ENCODE measurements at regions not wholly inside any gene's neighbourhood (a gene's known extent, or its start where the extent isn't known, plus 50 kb on each side); places are given as distances from the start of the nearest gene placed in this dataset.

DNA sequence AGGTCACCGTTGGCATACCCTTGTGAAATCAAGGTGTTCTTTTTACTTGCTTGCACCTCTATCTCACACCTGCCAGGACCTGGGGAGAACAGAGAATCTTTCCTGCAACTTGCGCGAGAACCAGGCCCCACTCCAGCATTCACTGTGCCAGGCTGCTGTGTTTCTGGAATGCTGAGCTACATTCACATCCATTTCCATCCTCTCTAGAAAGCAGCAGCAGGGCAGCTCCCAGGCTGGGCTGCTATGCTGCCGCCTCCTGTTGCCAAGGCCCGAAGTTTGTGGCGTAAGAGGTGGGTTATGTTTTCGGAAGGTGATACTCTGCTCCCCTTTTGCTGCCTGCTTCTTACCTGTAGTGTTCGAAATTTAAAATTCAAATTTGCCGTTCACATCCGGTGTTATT, 464.1 kb downstream of the KLF5 start:
- intact Hi-C loops (cut with micrococcal nuclease), result no loop called here
- Histone ChIP-seq H3K36me3 (replicated peaks in 1 of 2; ENCODE audit: control insufficient read depth in 1 of 2, insufficient read depth in 2 of 2, low read length in 2 of 2) (no peaks in the 10 kb centered on the region), H4K20me1 (ENCODE audit: insufficient read depth, low read length) (no peaks in the 10 kb centered on the region), H3K4me2 (replicated peaks; ENCODE audit: extremely low read depth, low read length, poor library complexity, severe bottlenecking) (no peak overlapping the region), H3K9me3 (replicated peaks in 1 of 2; ENCODE audit: control insufficient read depth in 1 of 2, insufficient read depth in 1 of 2, low read length in 2 of 2) (peaks cover 0 to 4% of the 10 kb centered on the region in 2 donors), H3K4me1 (ENCODE audit: control insufficient read depth in 1 of 2, insufficient read depth in 2 of 2, low read length in 2 of 2) (no peaks in the 10 kb centered on the region), H2AFZ (ENCODE audit: insufficient read depth, low read depth, low read length, poor library complexity, severe bottlenecking) (no peak overlapping the region), H3K9ac (ENCODE audit: insufficient read depth, low read length, poor library complexity, severe bottlenecking) (no peak overlapping the region), H3K27me3 (ENCODE audit: control insufficient read depth in 2 of 2, insufficient read depth in 2 of 2, low read length in 2 of 2) (no peaks in the 10 kb centered on the region), H3K27ac (ENCODE audit: low read depth in 1 of 2, low read length in 2 of 2) (no peak overlapping the region), H3K4me3 (replicated peaks in 1 of 3; ENCODE audit: low read depth in 2 of 3, low read length in 3 of 3) (no peak overlapping the region), H3K79me2 (ENCODE audit: insufficient read depth, low read length) (no peaks in the 10 kb centered on the region)
- Mint-ChIP-seq H3K27ac (no peak overlapping the region), H3K27me3 (ENCODE audit: low read depth in 3 of 3) (peaks cover 0 to 2% (median 0%) of the 10 kb centered on the region in 3 donors), H3K9me3 (peaks cover 0 to 7% (median 1%) of the 10 kb centered on the region in 7 donors), H3K4me3 (no peak overlapping the region), H3K4me1 (no peaks in the 10 kb centered on the region), H3K36me3 (no peaks in the 10 kb centered on the region)
- TF ChIP-seq, protein P1, sequence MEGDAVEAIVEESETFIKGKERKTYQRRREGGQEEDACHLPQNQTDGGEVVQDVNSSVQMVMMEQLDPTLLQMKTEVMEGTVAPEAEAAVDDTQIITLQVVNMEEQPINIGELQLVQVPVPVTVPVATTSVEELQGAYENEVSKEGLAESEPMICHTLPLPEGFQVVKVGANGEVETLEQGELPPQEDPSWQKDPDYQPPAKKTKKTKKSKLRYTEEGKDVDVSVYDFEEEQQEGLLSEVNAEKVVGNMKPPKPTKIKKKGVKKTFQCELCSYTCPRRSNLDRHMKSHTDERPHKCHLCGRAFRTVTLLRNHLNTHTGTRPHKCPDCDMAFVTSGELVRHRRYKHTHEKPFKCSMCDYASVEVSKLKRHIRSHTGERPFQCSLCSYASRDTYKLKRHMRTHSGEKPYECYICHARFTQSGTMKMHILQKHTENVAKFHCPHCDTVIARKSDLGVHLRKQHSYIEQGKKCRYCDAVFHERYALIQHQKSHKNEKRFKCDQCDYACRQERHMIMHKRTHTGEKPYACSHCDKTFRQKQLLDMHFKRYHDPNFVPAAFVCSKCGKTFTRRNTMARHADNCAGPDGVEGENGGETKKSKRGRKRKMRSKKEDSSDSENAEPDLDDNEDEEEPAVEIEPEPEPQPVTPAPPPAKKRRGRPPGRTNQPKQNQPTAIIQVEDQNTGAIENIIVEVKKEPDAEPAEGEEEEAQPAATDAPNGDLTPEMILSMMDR (IDR thresholded peaks at IDR 0.05), result no peak
- WGBS (ENCODE audit: insufficient coverage), result 96% methylated on average over 8 of the region's 10 CpGs
- DNase-seq, result no peak

DNA sequence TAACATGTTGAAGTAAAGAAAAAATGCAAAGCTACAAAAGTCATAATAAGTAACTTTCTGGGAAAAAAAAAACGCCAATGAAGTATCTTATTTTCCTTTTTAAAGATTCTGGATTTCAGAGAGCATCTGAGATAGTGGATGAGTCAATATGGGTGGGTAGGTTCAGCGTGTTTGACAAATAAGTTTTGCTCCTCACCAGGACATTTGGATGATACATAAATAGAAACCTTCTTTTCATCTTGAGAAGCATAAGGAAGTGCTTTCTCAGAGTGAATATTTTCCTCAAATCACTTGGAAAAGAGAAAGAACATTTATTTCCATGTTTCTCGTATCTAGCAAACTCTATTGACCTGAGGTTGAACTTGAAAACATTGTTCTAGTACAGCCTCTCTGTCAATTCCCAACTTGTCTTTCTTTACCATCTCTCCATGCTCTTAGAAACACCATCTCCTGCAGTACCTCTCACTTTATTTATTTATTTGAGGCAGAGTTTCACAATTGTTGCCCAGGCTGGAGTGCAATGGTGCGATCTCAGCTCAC, 463.2 kb downstream of the KLF5 start:
- no peak overlapping the region for H2AFZ ChIP-seq (ENCODE audit: insufficient read depth, low read depth, low read length, poor library complexity, severe bottlenecking)
- intact Hi-C loops (cut with micrococcal nuclease), result no loop called here
- peaks cover 0 to 2% (median 0%) of the 10 kb centered on the region in 3 donors for H3K27me3 Mint-ChIP-seq (ENCODE audit: low read depth in 3 of 3)

More for the DNA sequence above, 463.2 kb downstream of the KLF5 start:
- H3K9me3 Mint-ChIP-seq, result peaks cover 0 to 7% (median 1%) of the 10 kb centered on the region in 7 donors
- H3K9me3 ChIP-seq (replicated peaks in 1 of 2; ENCODE audit: control insufficient read depth in 1 of 2, insufficient read depth in 1 of 2, low read length in 2 of 2), result peaks cover 0 to 4% of the 10 kb centered on the region in 2 donors
- H3K27me3 ChIP-seq (ENCODE audit: control insufficient read depth in 2 of 2, insufficient read depth in 2 of 2, low read length in 2 of 2), result no peaks in the 10 kb centered on the region
- no peak overlapping the region for H3K9ac ChIP-seq (ENCODE audit: insufficient read depth, low read length, poor library complexity, severe bottlenecking)
- no peaks in the 10 kb centered on the region for H3K36me3 Mint-ChIP-seq
- H4K20me1 ChIP-seq (ENCODE audit: insufficient read depth, low read length), result no peaks in the 10 kb centered on the region
- no peak overlapping the region for H3K27ac ChIP-seq (ENCODE audit: low read depth in 1 of 2, low read length in 2 of 2)
- TF ChIP-seq, protein P1 (IDR thresholded peaks at IDR 0.05), result no peak
- no peak for DNase-seq
- no CpG with 5 or more reads among the region's 4 CpGs for WGBS (ENCODE audit: insufficient coverage)
- no peaks in the 10 kb centered on the region for H3K4me1 ChIP-seq (ENCODE audit: control insufficient read depth in 1 of 2, insufficient read depth in 2 of 2, low read length in 2 of 2)
- H3K36me3 ChIP-seq (replicated peaks in 1 of 2; ENCODE audit: control insufficient read depth in 1 of 2, insufficient read depth in 2 of 2, low read length in 2 of 2), result no peaks in the 10 kb centered on the region
- no peaks in the 10 kb centered on the region for H3K4me1 Mint-ChIP-seq
- H3K27ac Mint-ChIP-seq, result no peak overlapping the region
- no peak overlapping the region for H3K4me3 Mint-ChIP-seq
- H3K79me2 ChIP-seq (ENCODE audit: insufficient read depth, low read length), result no peaks in the 10 kb centered on the region
- no peak overlapping the region for H3K4me3 ChIP-seq (replicated peaks in 1 of 3; ENCODE audit: low read depth in 2 of 3, low read length in 3 of 3)
- H3K4me2 ChIP-seq (replicated peaks; ENCODE audit: extremely low read depth, low read length, poor library complexity, severe bottlenecking), result no peak overlapping the region

Data from CD14-positive monocyte (primary cell).